WTC11 (cell line): ENCODE measurements at regions not wholly inside any gene's neighbourhood (a gene's known extent, or its start where the extent isn't known, plus 50 kb on each side); places are given as distances from the start of the nearest gene placed in this dataset.
"Not testable (repeated sequence)": the region's sequence is repeated elsewhere in the genome, so short reads cannot be mapped to it uniquely, and the experiment has no call there.

Experiments used
- ATAC-seq: fragments of 200-7000 bp; cut with Tn5 transposase; 2 replicates; pipeline ENCODE4 v1.10.0; 2021; ENCODE audit warnings: mild to moderate bottlenecking, moderate library complexity
- CTCF ChIA-PET: fragments of 300-600 bp; sonication (Branson Sonifier 250); formaldehyde crosslinking; loops from one replicate; lab custom pipeline; 2021; ENCODE audit warnings: antibody characterized with exemption; lab: Charles Lee
- POLR2A ChIA-PET: fragments of 350-600 bp; sonication (Branson Sonifier 250); formaldehyde crosslinking; loops from one replicate; lab custom pipeline; 2021; ENCODE audit warnings: antibody characterized with exemption; lab: Charles Lee
- DNase-seq: peaks from one replicate; pipeline ENCODE4 v3.0.0; 2021; ENCODE audit warnings: low spot score
- H3K27ac Mint-ChIP-seq: 2 replicates; pipeline ENCODE4 v1.8.0; 2021; ENCODE audit warnings: mixed read lengths
- H3K27me3 Mint-ChIP-seq: 2 replicates; pipeline ENCODE4 v1.8.0; 2021; ENCODE audit warnings: low read depth, mild to moderate bottlenecking, moderate library complexity, mixed read lengths
- H3K36me3 Mint-ChIP-seq: 2 replicates; pipeline ENCODE4 v1.8.0; 2021; ENCODE audit warnings: mixed read lengths
- H3K4me1 Mint-ChIP-seq: 2 replicates; pipeline ENCODE4 v1.8.0; 2022; ENCODE audit warnings: mixed read lengths
- H3K4me3 Mint-ChIP-seq: 2 replicates; pipeline ENCODE4 v1.8.0; 2021; ENCODE audit warnings: mild to moderate bottlenecking, moderate library complexity, mixed read lengths
- H3K9me3 Mint-ChIP-seq: 2 replicates; pipeline ENCODE4 v1.8.0; 2021; ENCODE audit warnings: mixed read lengths
- CREB1 ChIP-seq: sonication (generic); formaldehyde crosslinking; IDR thresholded peaks from 2 replicates; pipeline ENCODE4 v1.8.0; 2023; ENCODE audit warnings: mild to moderate bottlenecking, missing genetic modification reagents
- ELF4 ChIP-seq: sonication (generic); formaldehyde crosslinking; IDR thresholded peaks from 2 replicates; pipeline ENCODE4 v1.8.1; 2022; ENCODE audit warnings: low read depth, mild to moderate bottlenecking, moderate library complexity, missing genetic modification reagents
- FOXK1 ChIP-seq: sonication (generic); formaldehyde crosslinking; IDR thresholded peaks from 2 replicates; pipeline ENCODE4 v1.8.0; 2022; ENCODE audit warnings: mild to moderate bottlenecking, moderate library complexity, missing genetic modification reagents
- HMGA2 ChIP-seq: fragments of 250-450 bp; sonication (Bioruptor Pico); IDR thresholded peaks from 2 replicates; pipeline ENCODE4 v1.4.0; 2021; ENCODE audit warnings: mild to moderate bottlenecking, moderate library complexity
- MXD4 ChIP-seq: fragments of 250-450 bp; sonication (Bioruptor Pico); IDR thresholded peaks from 2 replicates; pipeline ENCODE4 v1.8.0; 2021; ENCODE audit warnings: mild to moderate bottlenecking, moderate library complexity, borderline replicate concordance
- NFE2L1 ChIP-seq: sonication (generic); formaldehyde crosslinking; IDR thresholded peaks from 2 replicates; pipeline ENCODE4 v1.8.1; 2023; ENCODE audit warnings: missing genetic modification reagents
- NFYB ChIP-seq: sonication (generic); formaldehyde crosslinking; conservative IDR thresholded peaks from 2 replicates; pipeline ENCODE4 v1.8.0; 2022; ENCODE audit warnings: low read depth, missing genetic modification reagents
- SP1 ChIP-seq: sonication (generic); formaldehyde crosslinking; conservative IDR thresholded peaks from 2 replicates; pipeline ENCODE4 v1.8.1; 2022; ENCODE audit warnings: missing genetic modification reagents
- ZBTB21 ChIP-seq: sonication (generic); formaldehyde crosslinking; IDR thresholded peaks from 2 replicates; pipeline ENCODE4 v1.8.1; 2023; ENCODE audit warnings: mild to moderate bottlenecking, missing genetic modification reagents, borderline replicate concordance
- ZNF121 ChIP-seq: sonication (generic); formaldehyde crosslinking; IDR thresholded peaks from 2 replicates; pipeline ENCODE4 v1.8.0; 2023; ENCODE audit warnings: missing genetic modification reagents
- ZNF281 ChIP-seq: sonication (generic); formaldehyde crosslinking; IDR thresholded peaks from 2 replicates; pipeline ENCODE4 v1.8.0; 2023; ENCODE audit warnings: mild to moderate bottlenecking, missing genetic modification reagents
- ZNF416 ChIP-seq: fragments of 250-450 bp; sonication (Bioruptor Pico); IDR thresholded peaks from 2 replicates; pipeline ENCODE4 v1.9.0; 2021; ENCODE audit warnings: mild to moderate bottlenecking, inconsistent platforms
- TF ChIP-seq, protein P1 (sequence below): sonication (generic); formaldehyde crosslinking; IDR thresholded peaks from 2 replicates; pipeline ENCODE4 v1.8.0; 2023; ENCODE audit warnings: missing genetic modification reagents, mild to moderate bottlenecking, borderline replicate concordance
- TF ChIP-seq, protein P2 (sequence below): sonication (generic); formaldehyde crosslinking; IDR thresholded peaks from 2 replicates; pipeline ENCODE4 v1.8.1; 2022; ENCODE audit warnings: missing genetic modification reagents, borderline replicate concordance
- TF ChIP-seq, protein P3 (sequence below): sonication (generic); formaldehyde crosslinking; IDR thresholded peaks from 2 replicates; pipeline ENCODE4 v1.8.1; 2022; ENCODE audit warnings: low read depth, mild to moderate bottlenecking, moderate library complexity, missing genetic modification reagents, borderline replicate concordance

GRCh38 chr7:119633812-119634211 is 639.2 kb upstream of the KCND2 start:
- ATAC-seq, DNase-seq, POLR2A ChIA-PET, H3K4me3 Mint-ChIP-seq, H3K36me3 Mint-ChIP-seq, H3K27ac Mint-ChIP-seq, CTCF ChIA-PET, H3K27me3 Mint-ChIP-seq, H3K4me1 Mint-ChIP-seq, H3K9me3 Mint-ChIP-seq: not testable (repeated sequence)
- peak; percentile 97 for TF ChIP-seq HMGA2 (CRISPR knock-in tag)

DNA sequence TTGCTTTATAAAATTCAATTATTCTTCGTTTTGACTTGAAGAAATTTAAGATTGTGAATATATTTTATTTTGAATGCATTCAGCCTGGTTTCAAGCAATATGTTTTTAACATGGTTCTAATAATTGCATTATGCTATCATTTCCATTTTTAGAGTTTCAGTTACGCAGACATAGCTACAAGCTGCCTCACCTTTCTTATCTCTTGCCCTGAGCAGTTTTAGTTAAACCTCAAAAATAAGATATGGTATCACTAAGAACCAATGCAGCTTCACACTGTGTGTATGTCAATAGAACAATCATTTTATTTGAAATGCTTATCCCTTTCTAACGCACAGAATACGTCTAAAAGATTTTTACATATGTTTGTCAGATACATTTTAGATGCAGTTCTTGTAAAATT is 632.6 kb upstream of the KCND2 start:
- Mint-ChIP-seq H3K4me3 (no peak overlapping the region), H3K4me1 (no peaks in the 10 kb centered on the region), H3K27me3 (no peaks in the 10 kb centered on the region), H3K27ac (no peak overlapping the region), H3K36me3 (no peaks in the 10 kb centered on the region; the same call in 1 of the 2 replicates), H3K9me3 (peaks cover 13% of the 10 kb centered on the region)
- ATAC-seq (no peak), DNase-seq (no peak)
- no peak for TF ChIP-seq FOXK1
- no peak for TF ChIP-seq NFE2L1
- CTCF ChIA-PET: no interaction called here
- POLR2A ChIA-PET: no interaction called here

DNA sequence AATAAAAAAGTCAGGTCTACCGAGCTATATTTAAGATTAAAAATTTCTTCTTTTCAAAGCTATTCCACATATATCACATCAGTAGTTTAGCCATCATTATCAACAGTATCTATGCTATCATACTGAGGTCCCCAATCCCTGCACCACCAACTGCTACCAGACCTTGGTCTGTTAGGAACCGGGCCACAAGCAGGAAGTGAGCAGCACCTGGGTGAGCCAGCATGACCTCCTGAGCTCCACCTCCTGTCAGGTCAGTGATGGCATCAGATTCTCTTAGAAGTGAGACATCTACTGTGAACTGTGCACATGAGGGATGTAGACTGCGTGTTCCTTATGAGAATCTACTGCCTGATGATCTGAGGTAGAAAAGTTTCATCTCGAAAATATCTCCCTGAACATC is 632.1 kb upstream of the KCND2 start:
- TF ChIP-seq ELF4 (CRISPR knock-in tag): no peak
- TF ChIP-seq SP1 (CRISPR knock-in tag): no peak
- TF ChIP-seq, protein P1, sequence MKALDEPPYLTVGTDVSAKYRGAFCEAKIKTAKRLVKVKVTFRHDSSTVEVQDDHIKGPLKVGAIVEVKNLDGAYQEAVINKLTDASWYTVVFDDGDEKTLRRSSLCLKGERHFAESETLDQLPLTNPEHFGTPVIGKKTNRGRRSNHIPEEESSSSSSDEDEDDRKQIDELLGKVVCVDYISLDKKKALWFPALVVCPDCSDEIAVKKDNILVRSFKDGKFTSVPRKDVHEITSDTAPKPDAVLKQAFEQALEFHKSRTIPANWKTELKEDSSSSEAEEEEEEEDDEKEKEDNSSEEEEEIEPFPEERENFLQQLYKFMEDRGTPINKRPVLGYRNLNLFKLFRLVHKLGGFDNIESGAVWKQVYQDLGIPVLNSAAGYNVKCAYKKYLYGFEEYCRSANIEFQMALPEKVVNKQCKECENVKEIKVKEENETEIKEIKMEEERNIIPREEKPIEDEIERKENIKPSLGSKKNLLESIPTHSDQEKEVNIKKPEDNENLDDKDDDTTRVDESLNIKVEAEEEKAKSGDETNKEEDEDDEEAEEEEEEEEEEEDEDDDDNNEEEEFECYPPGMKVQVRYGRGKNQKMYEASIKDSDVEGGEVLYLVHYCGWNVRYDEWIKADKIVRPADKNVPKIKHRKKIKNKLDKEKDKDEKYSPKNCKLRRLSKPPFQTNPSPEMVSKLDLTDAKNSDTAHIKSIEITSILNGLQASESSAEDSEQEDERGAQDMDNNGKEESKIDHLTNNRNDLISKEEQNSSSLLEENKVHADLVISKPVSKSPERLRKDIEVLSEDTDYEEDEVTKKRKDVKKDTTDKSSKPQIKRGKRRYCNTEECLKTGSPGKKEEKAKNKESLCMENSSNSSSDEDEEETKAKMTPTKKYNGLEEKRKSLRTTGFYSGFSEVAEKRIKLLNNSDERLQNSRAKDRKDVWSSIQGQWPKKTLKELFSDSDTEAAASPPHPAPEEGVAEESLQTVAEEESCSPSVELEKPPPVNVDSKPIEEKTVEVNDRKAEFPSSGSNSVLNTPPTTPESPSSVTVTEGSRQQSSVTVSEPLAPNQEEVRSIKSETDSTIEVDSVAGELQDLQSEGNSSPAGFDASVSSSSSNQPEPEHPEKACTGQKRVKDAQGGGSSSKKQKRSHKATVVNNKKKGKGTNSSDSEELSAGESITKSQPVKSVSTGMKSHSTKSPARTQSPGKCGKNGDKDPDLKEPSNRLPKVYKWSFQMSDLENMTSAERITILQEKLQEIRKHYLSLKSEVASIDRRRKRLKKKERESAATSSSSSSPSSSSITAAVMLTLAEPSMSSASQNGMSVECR (CRISPR knock-in tag): no peak
- TF ChIP-seq ZNF121 (CRISPR knock-in tag): no peak
- TF ChIP-seq, protein P2, sequence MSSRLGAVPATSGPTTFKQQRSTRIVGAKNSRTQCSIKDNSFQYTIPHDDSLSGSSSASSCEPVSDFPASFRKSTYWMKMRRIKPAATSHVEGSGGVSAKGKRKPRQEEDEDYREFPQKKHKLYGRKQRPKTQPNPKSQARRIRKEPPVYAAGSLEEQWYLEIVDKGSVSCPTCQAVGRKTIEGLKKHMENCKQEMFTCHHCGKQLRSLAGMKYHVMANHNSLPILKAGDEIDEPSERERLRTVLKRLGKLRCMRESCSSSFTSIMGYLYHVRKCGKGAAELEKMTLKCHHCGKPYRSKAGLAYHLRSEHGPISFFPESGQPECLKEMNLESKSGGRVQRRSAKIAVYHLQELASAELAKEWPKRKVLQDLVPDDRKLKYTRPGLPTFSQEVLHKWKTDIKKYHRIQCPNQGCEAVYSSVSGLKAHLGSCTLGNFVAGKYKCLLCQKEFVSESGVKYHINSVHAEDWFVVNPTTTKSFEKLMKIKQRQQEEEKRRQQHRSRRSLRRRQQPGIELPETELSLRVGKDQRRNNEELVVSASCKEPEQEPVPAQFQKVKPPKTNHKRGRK (CRISPR knock-in tag): no peak
- TF ChIP-seq ZNF416 (CRISPR knock-in tag): no peak
- TF ChIP-seq ZBTB21 (CRISPR knock-in tag): no peak
- TF ChIP-seq MXD4 (CRISPR knock-in tag): no peak
- TF ChIP-seq, protein P3, sequence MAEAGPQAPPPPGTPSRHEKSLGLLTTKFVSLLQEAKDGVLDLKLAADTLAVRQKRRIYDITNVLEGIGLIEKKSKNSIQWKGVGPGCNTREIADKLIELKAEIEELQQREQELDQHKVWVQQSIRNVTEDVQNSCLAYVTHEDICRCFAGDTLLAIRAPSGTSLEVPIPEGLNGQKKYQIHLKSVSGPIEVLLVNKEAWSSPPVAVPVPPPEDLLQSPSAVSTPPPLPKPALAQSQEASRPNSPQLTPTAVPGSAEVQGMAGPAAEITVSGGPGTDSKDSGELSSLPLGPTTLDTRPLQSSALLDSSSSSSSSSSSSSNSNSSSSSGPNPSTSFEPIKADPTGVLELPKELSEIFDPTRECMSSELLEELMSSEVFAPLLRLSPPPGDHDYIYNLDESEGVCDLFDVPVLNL (CRISPR knock-in tag): no peak
- no peaks in the 10 kb centered on the region for H3K4me1 Mint-ChIP-seq
- H3K4me3 Mint-ChIP-seq: no peak overlapping the region
- H3K36me3 Mint-ChIP-seq: no peaks in the 10 kb centered on the region; the same call in 1 of the 2 replicates
- H3K27ac Mint-ChIP-seq: no peak overlapping the region
- ATAC-seq (peak; percentile 70; the same call in 1 of the 2 replicates), DNase-seq (no peak)
- ChIA-PET POLR2A (no interaction called here), CTCF (no interaction called here)
- H3K27me3 Mint-ChIP-seq: no peaks in the 10 kb centered on the region
- peaks cover 11% of the 10 kb centered on the region for H3K9me3 Mint-ChIP-seq

GRCh38 chr7:119643558-119643957 is 629.4 kb upstream of the KCND2 start:
- CTCF ChIA-PET: interaction anchor here (0.6 kb wide), 1 partner anchor 1220 kb away, joined by 3 read pairs; no protein-coding TSS in a partner anchor
- Mint-ChIP-seq H3K27ac (no peak overlapping the region), H3K27me3 (no peaks in the 10 kb centered on the region), H3K36me3 (no peaks in the 10 kb centered on the region; the same call in 1 of the 2 replicates), H3K4me1 (no peaks in the 10 kb centered on the region), H3K4me3 (no peak overlapping the region), H3K9me3 (peaks cover 7% of the 10 kb centered on the region; the same call in 1 of the 2 replicates)
- DNase-seq (no peak), ATAC-seq (no peak)
- POLR2A ChIA-PET: no interaction called here
- TF ChIP-seq, protein P1 (CRISPR knock-in tag): no peak
- no peak for TF ChIP-seq ZNF281 (CRISPR knock-in tag)
- TF ChIP-seq ZBTB21 (CRISPR knock-in tag): no peak
- no peak for TF ChIP-seq NFYB
- no peak for TF ChIP-seq CREB1 (CRISPR knock-in tag)
